HepG2 (cell line): ENCODE measurements at regions not wholly inside any gene's neighbourhood (a gene's known extent, or its start where the extent isn't known, plus 50 kb on each side); places are given as distances from the start of the nearest gene placed in this dataset.

Experiments
- ATF1 ChIP-seq: IDR thresholded peaks from 2 replicates; pipeline ENCODE4 v1.6.1; 2016; ENCODE audit warnings: mild to moderate bottlenecking, control low read depth
- BATF2 ChIP-seq: sonication (generic); formaldehyde crosslinking; IDR thresholded peaks from 2 replicates; pipeline ENCODE4 v1.8.0; 2022; ENCODE audit warnings: mild to moderate bottlenecking, missing genetic modification reagents, moderate library complexity
- DNMT1 ChIP-seq: sonication (generic); formaldehyde crosslinking; IDR thresholded peaks from 2 replicates; pipeline ENCODE4 v1.5.1; 2020; ENCODE audit warnings: mild to moderate bottlenecking, missing genetic modification reagents
- GATAD1 ChIP-seq: IDR thresholded peaks from 2 replicates; pipeline ENCODE4 v1.6.1; 2016; ENCODE audit warnings: missing genetic modification reagents, missing compliant biosample characterization
- HNF4G ChIP-seq, 2 experiments: sonication (generic) in 1 of 2; formaldehyde crosslinking in 1 of 2; IDR thresholded peaks; 2 replicates each; pipeline versions ENCODE4 v1.4.0 to v1.6.1; 2011 to 2020; ENCODE audit warnings: borderline replicate concordance in 2 of 2, low read depth in 2 of 2, mild to moderate bottlenecking in 2 of 2, low read length in 1 of 2, missing genetic modification reagents in 1 of 2, moderate library complexity in 1 of 2
- IRF1 ChIP-seq: sonication (generic); formaldehyde crosslinking; IDR thresholded peaks from 2 replicates; pipeline ENCODE4 v1.4.0; 2020; ENCODE audit warnings: low read depth, mild to moderate bottlenecking, missing genetic modification reagents
- KLF13 ChIP-seq: sonication (generic); formaldehyde crosslinking; IDR thresholded peaks from 2 replicates; pipeline ENCODE4 v1.4.0; 2020; ENCODE audit warnings: mild to moderate bottlenecking, missing genetic modification reagents
- MEIS2 ChIP-seq: sonication (generic); formaldehyde crosslinking; IDR thresholded peaks from 2 replicates; pipeline ENCODE4 v1.9.0; 2021; ENCODE audit warnings: mild to moderate bottlenecking, missing genetic modification reagents
- MIER2 ChIP-seq: IDR thresholded peaks from 2 replicates; pipeline ENCODE4 v1.6.1; 2016; ENCODE audit warnings: missing biosample characterization, missing genetic modification reagents
- NFE2L2 ChIP-seq: fragments of 150-350 bp; IDR thresholded peaks from 2 replicates; pipeline ENCODE4 v1.6.1; 2014; ENCODE audit warnings: low read length
- PRPF4 ChIP-seq: fragments of 200-400 bp; formaldehyde crosslinking; IDR thresholded peaks from 2 replicates; pipeline ENCODE4 v1.6.1; 2016; ENCODE audit warnings: low read length, low read depth; ENCODE audit not compliant: poor library complexity, severe bottlenecking
- SKIL ChIP-seq: sonication (generic); formaldehyde crosslinking; IDR thresholded peaks from 2 replicates; pipeline ENCODE4 v1.8.0; 2022; ENCODE audit warnings: missing genetic modification reagents, mild to moderate bottlenecking, moderate library complexity, borderline replicate concordance
- SP5 ChIP-seq: IDR thresholded peaks from 2 replicates; pipeline ENCODE4 v1.6.1; 2016; ENCODE audit warnings: low read depth, borderline replicate concordance
- ZFP82 ChIP-seq: sonication (generic); formaldehyde crosslinking; IDR thresholded peaks from 2 replicates; pipeline ENCODE4 v1.5.1; 2020; ENCODE audit warnings: mild to moderate bottlenecking, missing genetic modification reagents, borderline replicate concordance
- ZNF207 ChIP-seq: fragments of 450-650 bp; IDR thresholded peaks from 2 replicates; pipeline ENCODE4 v1.6.1; 2016; ENCODE audit warnings: antibody characterized with exemption, borderline replicate concordance
- ZNF235 ChIP-seq: sonication (generic); formaldehyde crosslinking; IDR thresholded peaks from 2 replicates; pipeline ENCODE4 v1.8.1; 2023; ENCODE audit warnings: mild to moderate bottlenecking, missing genetic modification reagents, borderline replicate concordance
- ZNF30 ChIP-seq: sonication (generic); formaldehyde crosslinking; IDR thresholded peaks from 2 replicates; pipeline ENCODE4 v1.5.0; 2020; ENCODE audit warnings: mild to moderate bottlenecking, missing genetic modification reagents
- ZNF431 ChIP-seq: sonication (generic); formaldehyde crosslinking; IDR thresholded peaks from 2 replicates; pipeline ENCODE4 v1.9.0; 2022; ENCODE audit warnings: missing genetic modification reagents, low read depth, mild to moderate bottlenecking, borderline replicate concordance
- ZNF644 ChIP-seq: IDR thresholded peaks from 2 replicates; pipeline ENCODE4 v1.6.1; 2016; ENCODE audit warnings: low read depth
- ZNF674 ChIP-seq: sonication (generic); formaldehyde crosslinking; IDR thresholded peaks from 2 replicates; pipeline ENCODE4 v1.5.0; 2020; ENCODE audit warnings: low read depth, mild to moderate bottlenecking, missing genetic modification reagents
- ZNF800 ChIP-seq: sonication (generic); formaldehyde crosslinking; IDR thresholded peaks from 2 replicates; pipeline ENCODE4 v1.4.0; 2020; ENCODE audit warnings: missing genetic modification reagents
- TF ChIP-seq, protein P1 (sequence below): sonication (generic); formaldehyde crosslinking; conservative IDR thresholded peaks from 2 replicates; pipeline ENCODE4 v1.8.0; 2022; ENCODE audit warnings: low read depth, missing genetic modification reagents

- TF ChIP-seq IRF1 (CRISPR knock-in tag), result no peak
- peak; percentile 34; the same call in 1 of the 2 replicates for TF ChIP-seq MIER2 (CRISPR knock-in tag)
- no peak for TF ChIP-seq SKIL (CRISPR knock-in tag)
- TF ChIP-seq SP5 (CRISPR knock-in tag), result peak; percentile 55
- peak; percentile 70; the same call in 1 of the 2 replicates for TF ChIP-seq GATAD1 (CRISPR knock-in tag)
- TF ChIP-seq ZFP82 (CRISPR knock-in tag), result no peak
- TF ChIP-seq PRPF4, result peak; percentile 33
- peak; percentile 93 for TF ChIP-seq ZNF431 (CRISPR knock-in tag)
- TF ChIP-seq, protein P1, sequence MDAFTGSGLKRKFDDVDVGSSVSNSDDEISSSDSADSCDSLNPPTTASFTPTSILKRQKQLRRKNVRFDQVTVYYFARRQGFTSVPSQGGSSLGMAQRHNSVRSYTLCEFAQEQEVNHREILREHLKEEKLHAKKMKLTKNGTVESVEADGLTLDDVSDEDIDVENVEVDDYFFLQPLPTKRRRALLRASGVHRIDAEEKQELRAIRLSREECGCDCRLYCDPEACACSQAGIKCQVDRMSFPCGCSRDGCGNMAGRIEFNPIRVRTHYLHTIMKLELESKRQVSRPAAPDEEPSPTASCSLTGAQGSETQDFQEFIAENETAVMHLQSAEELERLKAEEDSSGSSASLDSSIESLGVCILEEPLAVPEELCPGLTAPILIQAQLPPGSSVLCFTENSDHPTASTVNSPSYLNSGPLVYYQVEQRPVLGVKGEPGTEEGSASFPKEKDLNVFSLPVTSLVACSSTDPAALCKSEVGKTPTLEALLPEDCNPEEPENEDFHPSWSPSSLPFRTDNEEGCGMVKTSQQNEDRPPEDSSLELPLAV (CRISPR knock-in tag), result no peak
- no peak for TF ChIP-seq ZNF207
- peak; percentile 95 for TF ChIP-seq ZNF644 (CRISPR knock-in tag)
- peak; percentile 50; the same call in 1 of the 2 replicates for TF ChIP-seq ATF1 (CRISPR knock-in tag)
- TF ChIP-seq NFE2L2, result peak; percentile 95
- no peak for TF ChIP-seq BATF2 (CRISPR knock-in tag)
- peak; percentile 70; the same call in 1 of the 2 replicates for TF ChIP-seq ZNF674 (CRISPR knock-in tag)
- TF ChIP-seq DNMT1, result no peak
- TF ChIP-seq MEIS2 (CRISPR knock-in tag), result peak; percentile 70; the same call in 1 of the 2 replicates
- no peak for TF ChIP-seq ZNF235 (CRISPR knock-in tag)
- TF ChIP-seq HNF4G (IDR thresholded peaks at IDR 0.05; ENCODE audit: borderline replicate concordance, low read depth, low read length), result no peak; the same call in 1 of the 2 replicates
- peak; percentile 77 for TF ChIP-seq HNF4G (CRISPR knock-in tag; IDR thresholded peaks at IDR 0.05; ENCODE audit: borderline replicate concordance, low read depth)
- no peak; the same call in 1 of the 2 replicates for TF ChIP-seq KLF13
- no peak for TF ChIP-seq ZNF30 (CRISPR knock-in tag)
- TF ChIP-seq ZNF800 (CRISPR knock-in tag), result 0 out of 2 replicates have a peak, but pooled peaks have one; percentile 50
These were observed 158.4 kb upstream of the FAM20A start (continued) for GRCh38 chr17:68759343-68760140.
